Mesothelial cell of epicardium (in vitro differentiated cells): ENCODE measurements at regions not wholly inside any gene's neighbourhood (a gene's known extent, or its start where the extent isn't known, plus 50 kb on each side); places are given as distances from the start of the nearest gene placed in this dataset.

Experiments used
- DNase-seq, 2 experiments: peaks; one replicate each; pipeline ENCODE4 v3.0.0; 2021; ENCODE audit warnings: low spot score in 2 of 2; ENCODE audit not compliant: unreplicated experiment in 2 of 2
- H3K27ac Mint-ChIP-seq: 2 replicates; pipeline ENCODE4 v1.8.0; 2021; ENCODE audit warnings: mixed read lengths
- H3K27me3 Mint-ChIP-seq: 2 replicates; pipeline ENCODE4 v1.8.0; 2021; ENCODE audit warnings: low read depth, mixed read lengths
- H3K36me3 Mint-ChIP-seq: 2 replicates; pipeline ENCODE4 v1.8.0; 2021; ENCODE audit warnings: mixed read lengths
- H3K4me1 Mint-ChIP-seq: 2 replicates; pipeline ENCODE4 v1.8.0; 2021; ENCODE audit warnings: mixed read lengths
- H3K4me3 Mint-ChIP-seq: 2 replicates; pipeline ENCODE4 v1.8.0; 2021; ENCODE audit warnings: mild to moderate bottlenecking, moderate library complexity, mixed read lengths
- H3K9me3 Mint-ChIP-seq: 2 replicates; pipeline ENCODE4 v1.8.0; 2021; ENCODE audit warnings: mixed read lengths
- TF ChIP-seq, protein P1 (sequence below): fragments of 200-600 bp; sonication (generic); IDR thresholded peaks from one replicate; pipeline ENCODE4 v1.5.0; 2021; ENCODE audit warnings: antibody characterized with exemption; ENCODE audit not compliant: unreplicated experiment

DNA sequence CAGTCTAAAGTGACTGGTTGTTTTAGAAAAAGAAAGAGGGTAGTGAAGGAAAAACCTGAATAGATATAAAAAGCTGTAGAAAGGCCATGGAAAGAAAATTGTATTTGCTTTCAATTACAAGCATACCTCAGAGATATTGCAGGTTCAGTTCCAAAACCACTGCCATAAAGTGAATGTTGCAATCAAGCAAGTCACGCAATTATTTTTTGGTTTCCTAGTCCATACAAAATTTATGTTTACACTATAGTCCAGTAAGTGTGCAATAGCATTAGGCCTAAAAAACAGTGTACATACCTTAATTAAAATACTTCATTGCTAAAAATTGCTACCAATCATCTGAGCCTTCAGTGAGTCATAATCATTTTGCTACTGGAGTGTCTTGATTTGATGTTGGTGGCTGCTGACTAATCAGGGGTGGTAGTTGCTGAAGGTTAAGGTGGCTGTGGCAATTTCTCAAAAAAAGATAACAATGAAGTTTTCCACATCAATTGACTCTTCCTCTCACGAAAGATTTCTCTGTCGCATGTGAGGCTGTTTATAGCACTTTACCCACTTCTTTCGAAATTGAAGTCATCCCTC, 2003.8 kb upstream of the PIK3C3 start:
- peaks cover 9% of the 10 kb centered on the region for H3K4me1 Mint-ChIP-seq
- no peak overlapping the region for H3K27ac Mint-ChIP-seq
- no peak overlapping the region for H3K4me3 Mint-ChIP-seq
- H3K36me3 Mint-ChIP-seq, result no peaks in the 10 kb centered on the region
- TF ChIP-seq, protein P1, sequence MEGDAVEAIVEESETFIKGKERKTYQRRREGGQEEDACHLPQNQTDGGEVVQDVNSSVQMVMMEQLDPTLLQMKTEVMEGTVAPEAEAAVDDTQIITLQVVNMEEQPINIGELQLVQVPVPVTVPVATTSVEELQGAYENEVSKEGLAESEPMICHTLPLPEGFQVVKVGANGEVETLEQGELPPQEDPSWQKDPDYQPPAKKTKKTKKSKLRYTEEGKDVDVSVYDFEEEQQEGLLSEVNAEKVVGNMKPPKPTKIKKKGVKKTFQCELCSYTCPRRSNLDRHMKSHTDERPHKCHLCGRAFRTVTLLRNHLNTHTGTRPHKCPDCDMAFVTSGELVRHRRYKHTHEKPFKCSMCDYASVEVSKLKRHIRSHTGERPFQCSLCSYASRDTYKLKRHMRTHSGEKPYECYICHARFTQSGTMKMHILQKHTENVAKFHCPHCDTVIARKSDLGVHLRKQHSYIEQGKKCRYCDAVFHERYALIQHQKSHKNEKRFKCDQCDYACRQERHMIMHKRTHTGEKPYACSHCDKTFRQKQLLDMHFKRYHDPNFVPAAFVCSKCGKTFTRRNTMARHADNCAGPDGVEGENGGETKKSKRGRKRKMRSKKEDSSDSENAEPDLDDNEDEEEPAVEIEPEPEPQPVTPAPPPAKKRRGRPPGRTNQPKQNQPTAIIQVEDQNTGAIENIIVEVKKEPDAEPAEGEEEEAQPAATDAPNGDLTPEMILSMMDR, result no peak
- no peaks in the 10 kb centered on the region for H3K27me3 Mint-ChIP-seq
- DNase-seq, result no peak
- H3K9me3 Mint-ChIP-seq, result peaks cover 2% of the 10 kb centered on the region

DNA sequence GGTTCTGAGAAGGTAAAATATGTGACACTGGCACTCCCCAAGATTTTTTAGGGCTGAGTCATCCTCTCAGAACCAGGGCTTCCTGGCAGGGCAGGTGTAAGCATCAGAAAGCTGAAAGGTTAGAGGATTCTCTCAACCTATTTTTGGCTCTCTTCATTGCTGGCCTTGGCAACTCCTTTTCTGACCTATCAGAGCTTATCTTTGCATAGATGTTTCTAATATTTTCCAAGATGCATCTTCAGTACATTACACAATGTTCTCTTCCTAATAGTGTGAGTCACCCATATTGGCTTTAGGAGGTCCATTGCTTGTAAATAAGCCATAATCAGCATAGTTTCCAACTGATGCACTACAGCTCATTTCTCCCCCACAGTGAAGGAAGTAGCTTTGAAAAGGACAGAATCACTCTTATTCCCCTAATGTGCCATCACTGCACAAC, 2008.4 kb upstream of the PIK3C3 start:
- H3K9me3 Mint-ChIP-seq, result no peaks in the 10 kb centered on the region
- H3K27me3 Mint-ChIP-seq, result no peaks in the 10 kb centered on the region
- no peak for DNase-seq
- TF ChIP-seq, protein P1, result no peak
- H3K4me1 Mint-ChIP-seq, result peaks cover 14% of the 10 kb centered on the region
- peak overlapping the region; percentile 7 for H3K27ac Mint-ChIP-seq
- H3K36me3 Mint-ChIP-seq, result no peaks in the 10 kb centered on the region
- H3K4me3 Mint-ChIP-seq, result no peak overlapping the region

DNA sequence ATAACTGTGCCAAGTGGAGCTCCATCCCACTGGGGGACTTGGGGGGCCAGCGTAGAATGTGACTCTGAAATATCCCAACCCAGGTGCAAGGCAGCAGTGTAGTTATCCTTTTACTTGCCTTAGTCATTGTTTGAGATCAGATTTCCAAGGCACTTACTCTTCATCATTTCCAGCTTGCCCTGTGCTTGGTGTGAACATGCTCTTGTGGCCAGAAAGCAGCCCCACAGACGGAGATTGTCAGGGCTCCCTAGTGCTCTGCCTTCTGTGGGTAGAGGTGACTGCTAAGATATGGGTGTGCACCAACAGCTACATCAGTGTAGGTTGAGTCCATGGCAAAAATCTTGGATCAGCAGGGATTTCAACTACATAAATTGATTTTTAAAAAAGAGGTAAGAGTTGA, 2010.0 kb upstream of the PIK3C3 start:
- H3K27ac Mint-ChIP-seq, result no peak overlapping the region
- H3K27me3 Mint-ChIP-seq, result no peaks in the 10 kb centered on the region

DNA sequence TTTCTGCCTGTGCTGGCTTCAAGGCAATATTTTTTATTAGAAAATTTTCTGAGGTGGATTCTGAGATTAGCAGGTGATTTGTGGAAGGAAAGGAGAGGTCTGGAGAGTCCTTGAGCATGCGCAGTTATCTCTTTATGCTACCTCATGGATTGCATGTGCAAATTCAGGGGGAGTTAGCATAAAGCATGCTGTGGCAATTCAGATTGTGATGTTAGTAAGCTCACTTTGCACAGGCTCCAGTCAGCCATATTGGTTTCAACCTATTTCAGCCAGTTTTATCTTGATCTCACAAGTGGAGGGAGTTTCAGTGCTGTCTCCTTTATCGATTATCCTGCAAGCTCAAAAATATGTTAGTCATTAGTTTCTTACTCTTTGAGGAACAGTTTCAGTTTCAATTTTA, 2012.3 kb upstream of the PIK3C3 start:
- Mint-ChIP-seq H3K36me3 (no peaks in the 10 kb centered on the region), H3K4me1 (peaks cover 30% of the 10 kb centered on the region), H3K9me3 (no peaks in the 10 kb centered on the region), H3K27me3 (no peaks in the 10 kb centered on the region), H3K27ac (peak overlapping the region; percentile 1), H3K4me3 (no peak overlapping the region)
- no peak for DNase-seq
- TF ChIP-seq, protein P1, result no peak

More for the DNA sequence above, 2010.0 kb upstream of the PIK3C3 start:
- H3K36me3 Mint-ChIP-seq, result no peaks in the 10 kb centered on the region
- no peak for DNase-seq
- H3K4me3 Mint-ChIP-seq, result no peak overlapping the region
- TF ChIP-seq, protein P1, result no peak
- H3K9me3 Mint-ChIP-seq, result no peaks in the 10 kb centered on the region
- peaks cover 14% of the 10 kb centered on the region for H3K4me1 Mint-ChIP-seq

DNA sequence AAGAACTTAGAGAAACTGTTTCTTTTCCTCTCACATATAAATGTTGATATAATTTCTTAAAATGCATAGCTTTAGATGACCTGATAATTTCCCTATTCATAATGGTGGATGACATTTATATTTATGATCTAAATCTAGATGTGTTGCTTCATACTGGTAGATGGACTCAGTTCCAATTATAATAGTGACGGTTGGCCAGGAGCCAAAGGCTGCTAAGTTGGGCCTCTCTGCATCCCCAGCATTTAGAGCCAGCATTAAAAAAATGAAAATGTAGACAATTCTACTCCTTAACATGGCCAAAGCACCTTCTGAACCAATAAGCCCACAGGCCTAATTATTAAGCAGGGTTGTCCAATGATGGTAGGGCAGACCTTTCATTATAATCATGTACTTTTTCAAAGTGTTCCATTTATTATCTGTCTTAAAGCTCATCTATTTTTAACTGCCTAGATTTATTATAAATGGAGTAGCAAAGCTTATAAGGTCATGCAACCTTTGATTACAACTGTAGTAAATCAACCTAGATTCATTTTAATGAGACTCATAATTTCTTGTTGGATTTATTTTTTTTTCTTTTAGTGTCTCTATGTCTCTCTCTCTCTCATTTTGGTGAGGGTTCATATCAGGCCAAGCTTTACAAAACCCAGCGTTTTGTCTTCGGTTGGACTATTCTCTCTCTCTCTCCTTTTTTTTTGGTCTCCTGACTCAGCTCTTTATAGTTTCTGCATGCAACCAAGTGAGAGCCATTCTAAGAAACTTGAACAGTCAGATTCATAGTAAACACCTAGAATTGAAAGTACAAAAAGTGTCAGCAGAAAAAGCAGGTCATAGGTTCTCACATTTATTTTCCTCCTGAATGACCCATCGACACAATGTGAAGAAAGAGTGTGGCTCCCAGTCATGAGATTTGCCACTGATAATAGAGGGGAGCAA, 2016.1 kb upstream of the PIK3C3 start:
- peak overlapping the region; percentile 39 for H3K27ac Mint-ChIP-seq
- no peak overlapping the region for H3K4me3 Mint-ChIP-seq
- TF ChIP-seq, protein P1, result no peak
- H3K27me3 Mint-ChIP-seq, result no peaks in the 10 kb centered on the region
- no peak for DNase-seq
- H3K9me3 Mint-ChIP-seq, result peaks cover 8% of the 10 kb centered on the region
- no peaks in the 10 kb centered on the region for H3K36me3 Mint-ChIP-seq
- H3K4me1 Mint-ChIP-seq, result peaks cover 22% of the 10 kb centered on the region
